ENCODE measurements at regions not wholly inside any gene's neighbourhood (a gene's known extent, or its start where the extent isn't known, plus 50 kb on each side); places are given as distances from the start of the nearest gene placed in this dataset.
A peak's percentile ranks its signal among the peaks of the same experiment; 100 is the strongest.

- intact Hi-C loops (cut with micrococcal nuclease) = no loop called here
- no peak for DNase-seq (ENCODE audit: unreplicated experiment)
- H3K27me3 Mint-ChIP-seq (ENCODE audit: insufficient read depth, unreplicated experiment) = peaks cover 8% of the 10 kb centered on the region
- no TSS peak for BruUV-seq (replicated peaks)
- no peaks in the 10 kb centered on the region for H3K36me3 Mint-ChIP-seq (ENCODE audit: insufficient read depth, unreplicated experiment)
- TF ChIP-seq, protein P1, sequence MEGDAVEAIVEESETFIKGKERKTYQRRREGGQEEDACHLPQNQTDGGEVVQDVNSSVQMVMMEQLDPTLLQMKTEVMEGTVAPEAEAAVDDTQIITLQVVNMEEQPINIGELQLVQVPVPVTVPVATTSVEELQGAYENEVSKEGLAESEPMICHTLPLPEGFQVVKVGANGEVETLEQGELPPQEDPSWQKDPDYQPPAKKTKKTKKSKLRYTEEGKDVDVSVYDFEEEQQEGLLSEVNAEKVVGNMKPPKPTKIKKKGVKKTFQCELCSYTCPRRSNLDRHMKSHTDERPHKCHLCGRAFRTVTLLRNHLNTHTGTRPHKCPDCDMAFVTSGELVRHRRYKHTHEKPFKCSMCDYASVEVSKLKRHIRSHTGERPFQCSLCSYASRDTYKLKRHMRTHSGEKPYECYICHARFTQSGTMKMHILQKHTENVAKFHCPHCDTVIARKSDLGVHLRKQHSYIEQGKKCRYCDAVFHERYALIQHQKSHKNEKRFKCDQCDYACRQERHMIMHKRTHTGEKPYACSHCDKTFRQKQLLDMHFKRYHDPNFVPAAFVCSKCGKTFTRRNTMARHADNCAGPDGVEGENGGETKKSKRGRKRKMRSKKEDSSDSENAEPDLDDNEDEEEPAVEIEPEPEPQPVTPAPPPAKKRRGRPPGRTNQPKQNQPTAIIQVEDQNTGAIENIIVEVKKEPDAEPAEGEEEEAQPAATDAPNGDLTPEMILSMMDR (IDR thresholded peaks at IDR 0.05; ENCODE audit: unreplicated experiment) = no peak
- H3K9me3 Mint-ChIP-seq (ENCODE audit: unreplicated experiment) = no peaks in the 10 kb centered on the region
- H3K27ac Mint-ChIP-seq (ENCODE audit: low read depth, unreplicated experiment) = no peak overlapping the region
- POLR2A ChIA-PET = no interaction called here
- CTCF ChIA-PET = interaction anchor here (0.6 to 0.9 kb wide), 7 partner anchors 10 to 712 kb away, joined by 3 to 4 read pairs (median 3); no protein-coding TSS in a partner anchor
- no peak overlapping the region for H3K4me3 Mint-ChIP-seq (ENCODE audit: unreplicated experiment)
- H3K4me1 Mint-ChIP-seq (ENCODE audit: insufficient read depth, unreplicated experiment) = no peaks in the 10 kb centered on the region
Observed at GRCh38 chr1:213685992-213686582, 301.7 kb upstream of the PROX1 start.

DNA sequence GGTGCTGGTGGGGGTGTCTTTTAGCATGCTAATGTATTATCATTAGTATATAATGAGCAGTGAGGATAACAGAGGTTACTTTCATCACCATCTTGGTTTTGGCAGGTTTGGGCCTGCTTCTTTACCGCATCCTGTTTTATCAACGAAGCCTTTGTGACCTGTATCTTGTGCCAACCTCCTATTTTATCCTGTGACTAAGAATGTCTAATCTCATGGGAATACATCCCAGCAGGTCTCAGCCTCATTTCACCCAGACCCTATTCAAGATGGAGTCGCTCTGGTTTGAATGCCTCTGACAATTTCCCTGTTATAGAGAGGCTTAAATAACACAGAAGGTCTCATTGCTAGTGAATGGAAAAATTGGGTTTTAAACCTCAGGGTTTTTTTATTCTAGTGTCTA, 300.8 kb upstream of the PROX1 start:
- Mint-ChIP-seq H3K4me1 (ENCODE audit: insufficient read depth, unreplicated experiment) (no peaks in the 10 kb centered on the region), H3K4me3 (ENCODE audit: unreplicated experiment) (no peak overlapping the region), H3K9me3 (ENCODE audit: unreplicated experiment) (no peaks in the 10 kb centered on the region), H3K36me3 (ENCODE audit: insufficient read depth, unreplicated experiment) (no peaks in the 10 kb centered on the region), H3K27me3 (ENCODE audit: insufficient read depth, unreplicated experiment) (no peaks in the 10 kb centered on the region), H3K27ac (ENCODE audit: low read depth, unreplicated experiment) (no peak overlapping the region)
- ChIA-PET POLR2A (no interaction called here), CTCF (interaction anchor here (0.6 to 0.9 kb wide), 2 partner anchors 11 to 111 kb away, joined by 3 read pairs; no protein-coding TSS in a partner anchor)
- TF ChIP-seq, protein P1 (IDR thresholded peaks at IDR 0.05; ENCODE audit: unreplicated experiment) = no peak
- no TSS peak for BruUV-seq (replicated peaks)
- peak; percentile 39 for DNase-seq (ENCODE audit: unreplicated experiment)
- intact Hi-C loops (cut with micrococcal nuclease) = no loop called here

DNA sequence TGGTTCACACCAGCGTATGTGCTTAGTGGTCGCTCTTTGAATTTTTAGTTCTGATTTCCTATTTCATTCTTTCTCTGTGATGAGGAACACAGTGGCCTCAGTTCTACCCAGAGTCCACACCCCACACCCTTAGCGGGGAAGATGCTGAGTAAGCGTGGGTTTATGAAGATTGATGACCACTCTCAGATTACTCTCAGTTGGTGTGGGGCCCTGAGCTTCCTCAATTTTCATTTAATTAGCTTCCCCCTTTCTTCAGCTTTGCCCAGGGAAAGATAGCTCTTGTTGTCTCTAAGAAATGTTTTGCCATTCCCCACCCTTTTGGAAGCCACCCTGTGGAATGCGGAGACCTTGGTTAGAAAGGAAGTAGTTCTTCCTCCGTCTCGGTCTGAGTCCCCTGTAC, 299.9 kb upstream of the PROX1 start:
- H3K27ac Mint-ChIP-seq (ENCODE audit: low read depth, unreplicated experiment) = no peak overlapping the region

DNA sequence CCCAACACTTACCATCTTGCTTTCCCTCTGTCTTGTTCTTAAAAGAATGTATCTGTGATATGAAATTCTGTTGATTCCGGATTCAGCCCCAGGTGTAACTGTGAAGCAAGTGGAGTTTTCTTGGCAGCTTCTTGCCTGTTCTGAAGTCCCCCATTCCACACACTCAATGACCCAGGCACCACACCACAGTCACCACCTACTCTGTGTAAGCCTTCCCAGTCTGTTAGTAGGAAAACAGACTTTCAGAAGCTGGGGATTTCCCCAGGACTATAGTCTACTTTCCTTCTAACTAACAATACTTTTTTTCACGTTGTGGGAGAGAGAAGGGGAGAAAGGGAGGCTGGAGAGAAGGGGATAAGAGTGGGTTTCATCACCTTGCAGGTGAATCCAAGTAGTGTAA, 299.1 kb upstream of the PROX1 start:
- TF ChIP-seq, protein P1 (IDR thresholded peaks at IDR 0.05; ENCODE audit: unreplicated experiment) = no peak
- no TSS peak for BruUV-seq (replicated peaks)
- ChIA-PET CTCF (interaction anchor here (1.0 kb wide), 1 partner anchor 434 kb away, joined by 4 read pairs; no protein-coding TSS in a partner anchor), POLR2A (no interaction called here)
- no peaks in the 10 kb centered on the region for H3K9me3 Mint-ChIP-seq (ENCODE audit: unreplicated experiment)
- no peaks in the 10 kb centered on the region for H3K4me1 Mint-ChIP-seq (ENCODE audit: insufficient read depth, unreplicated experiment)
- no peak overlapping the region for H3K4me3 Mint-ChIP-seq (ENCODE audit: unreplicated experiment)
- intact Hi-C loops (cut with micrococcal nuclease) = no loop called here
- no peak for DNase-seq (ENCODE audit: unreplicated experiment)
- H3K27me3 Mint-ChIP-seq (ENCODE audit: insufficient read depth, unreplicated experiment) = no peaks in the 10 kb centered on the region
- H3K27ac Mint-ChIP-seq (ENCODE audit: low read depth, unreplicated experiment) = no peak overlapping the region
- H3K36me3 Mint-ChIP-seq (ENCODE audit: insufficient read depth, unreplicated experiment) = no peaks in the 10 kb centered on the region

More for the DNA sequence above, 299.9 kb upstream of the PROX1 start:
- no peaks in the 10 kb centered on the region for H3K36me3 Mint-ChIP-seq (ENCODE audit: insufficient read depth, unreplicated experiment)
- intact Hi-C loops (cut with micrococcal nuclease) = no loop called here
- no peaks in the 10 kb centered on the region for H3K4me1 Mint-ChIP-seq (ENCODE audit: insufficient read depth, unreplicated experiment)
- no peak overlapping the region for H3K4me3 Mint-ChIP-seq (ENCODE audit: unreplicated experiment)
- CTCF ChIA-PET = interaction anchor here (0.7 kb wide), 1 partner anchor 36 kb away, joined by 3 read pairs; no protein-coding TSS in a partner anchor
- POLR2A ChIA-PET = no interaction called here
- TF ChIP-seq, protein P1 (IDR thresholded peaks at IDR 0.05; ENCODE audit: unreplicated experiment) = no peak
- no TSS peak for BruUV-seq (replicated peaks)
- DNase-seq (ENCODE audit: unreplicated experiment) = no peak
- H3K9me3 Mint-ChIP-seq (ENCODE audit: unreplicated experiment) = no peaks in the 10 kb centered on the region
- H3K27me3 Mint-ChIP-seq (ENCODE audit: insufficient read depth, unreplicated experiment) = no peaks in the 10 kb centered on the region

All from MCF 10A (cell line).